Uterus (tissue), 2 donors: ENCODE measurements at regions not wholly inside any gene's neighbourhood (a gene's known extent, or its start where the extent isn't known, plus 50 kb on each side); places are given as distances from the start of the nearest gene placed in this dataset.

Experiments used
- POLR2A ChIP-seq, 2 donors: fragments of 450-650 bp; IDR thresholded peaks; one replicate each; pipeline ENCODE4 v1.6.1; 2016; ENCODE audit warnings: antibody characterized with exemption in 2 of 2, mild to moderate bottlenecking in 1 of 2, moderate library complexity in 1 of 2
- TF ChIP-seq, protein P1 (sequence below), 4 experiments: fragments of 200-600 bp in 2 of 4; fragments of 450-650 bp in 2 of 4; sonication (generic) in 2 of 4; IDR thresholded peaks; one replicate each; pipeline ENCODE4 v1.5.1; 2016 to 2019; ENCODE audit warnings: antibody characterized with exemption in 4 of 4, mild to moderate bottlenecking in 2 of 4, moderate library complexity in 1 of 4

DNA sequence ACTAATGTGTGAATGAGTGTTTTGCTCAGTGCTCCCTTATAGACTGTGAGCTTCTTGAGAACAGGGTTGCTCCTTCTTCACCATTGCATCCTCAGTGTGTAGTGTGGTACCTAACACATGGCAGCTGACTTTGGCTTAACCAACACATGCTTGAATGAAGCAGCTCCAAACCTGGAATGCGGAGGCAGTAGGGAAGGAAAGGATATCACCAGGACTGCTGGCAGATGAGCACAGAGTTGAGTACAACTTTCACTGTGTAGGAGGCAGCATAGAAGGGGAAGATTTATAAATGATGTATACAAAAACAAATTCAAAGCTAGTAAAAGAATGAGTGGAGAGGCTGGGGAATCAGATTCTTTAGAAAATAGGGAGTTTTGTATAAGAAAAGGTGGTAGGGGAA lies 174.3 kb downstream of the SLIT2 start:
- TF ChIP-seq, protein P1, sequence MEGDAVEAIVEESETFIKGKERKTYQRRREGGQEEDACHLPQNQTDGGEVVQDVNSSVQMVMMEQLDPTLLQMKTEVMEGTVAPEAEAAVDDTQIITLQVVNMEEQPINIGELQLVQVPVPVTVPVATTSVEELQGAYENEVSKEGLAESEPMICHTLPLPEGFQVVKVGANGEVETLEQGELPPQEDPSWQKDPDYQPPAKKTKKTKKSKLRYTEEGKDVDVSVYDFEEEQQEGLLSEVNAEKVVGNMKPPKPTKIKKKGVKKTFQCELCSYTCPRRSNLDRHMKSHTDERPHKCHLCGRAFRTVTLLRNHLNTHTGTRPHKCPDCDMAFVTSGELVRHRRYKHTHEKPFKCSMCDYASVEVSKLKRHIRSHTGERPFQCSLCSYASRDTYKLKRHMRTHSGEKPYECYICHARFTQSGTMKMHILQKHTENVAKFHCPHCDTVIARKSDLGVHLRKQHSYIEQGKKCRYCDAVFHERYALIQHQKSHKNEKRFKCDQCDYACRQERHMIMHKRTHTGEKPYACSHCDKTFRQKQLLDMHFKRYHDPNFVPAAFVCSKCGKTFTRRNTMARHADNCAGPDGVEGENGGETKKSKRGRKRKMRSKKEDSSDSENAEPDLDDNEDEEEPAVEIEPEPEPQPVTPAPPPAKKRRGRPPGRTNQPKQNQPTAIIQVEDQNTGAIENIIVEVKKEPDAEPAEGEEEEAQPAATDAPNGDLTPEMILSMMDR (IDR thresholded peaks at IDR 0.05): no peak
- no peak for TF ChIP-seq POLR2A (IDR thresholded peaks at IDR 0.05)
